HEK293T (cell line): ENCODE measurements at regions not wholly inside any gene's neighbourhood (a gene's known extent, or its start where the extent isn't known, plus 50 kb on each side); places are given as distances from the start of the nearest gene placed in this dataset.

Source experiments
- ARNT ChIP-seq: fragments of 450-650 bp; IDR thresholded peaks from 2 replicates; pipeline ENCODE4 v1.6.1; 2017; ENCODE audit warnings: mild to moderate bottlenecking
- BHLHE40 ChIP-seq: fragments of 450-650 bp; IDR thresholded peaks from 2 replicates; pipeline ENCODE4 v1.6.1; 2016; ENCODE audit warnings: mild to moderate bottlenecking, moderate library complexity, borderline replicate concordance
- CTBP1 ChIP-seq: fragments of 450-650 bp; IDR thresholded peaks from 2 replicates; pipeline ENCODE4 v1.6.1; 2016; ENCODE audit warnings: borderline replicate concordance
- ELF4 ChIP-seq: fragments of 450-650 bp; IDR thresholded peaks from 2 replicates; pipeline ENCODE4 v1.6.1; 2017; ENCODE audit warnings: antibody characterized with exemption
- PKNOX1 ChIP-seq: fragments of 450-650 bp; IDR thresholded peaks from 2 replicates; pipeline ENCODE4 v1.6.1; 2016
- SP1 ChIP-seq: fragments of 450-650 bp; IDR thresholded peaks from 2 replicates; pipeline ENCODE4 v1.6.1; 2017
- SUZ12 ChIP-seq: fragments of 450-650 bp; IDR thresholded peaks from 2 replicates; pipeline ENCODE4 v1.6.1; 2016; ENCODE audit warnings: mild to moderate bottlenecking
- TARDBP ChIP-seq: fragments of 450-650 bp; IDR thresholded peaks from 2 replicates; pipeline ENCODE4 v1.6.1; 2016
- ZNF384 ChIP-seq: fragments of 450-650 bp; IDR thresholded peaks from 2 replicates; pipeline ENCODE4 v1.6.1; 2016

- TF ChIP-seq SUZ12: no peak
- no peak for TF ChIP-seq TARDBP
- TF ChIP-seq PKNOX1: no peak
- no peak for TF ChIP-seq ZNF384
- TF ChIP-seq BHLHE40: no peak
- no peak for TF ChIP-seq SP1
- TF ChIP-seq ELF4: no peak
- TF ChIP-seq CTBP1: no peak
- no peak for TF ChIP-seq ARNT
Observed at GRCh38 chr2:39513641-39514094, 76.6 kb upstream of the MAP4K3 start.
